HG03066 (cell line): ENCODE measurements at regions not wholly inside any gene's neighbourhood (a gene's known extent, or its start where the extent isn't known, plus 50 kb on each side); places are given as distances from the start of the nearest gene placed in this dataset.

Source experiments
- ATAC-seq: cut with Tn5 transposase; IDR thresholded peaks from one replicate; pipeline ENCODE4 v1.9.1; 2021; ENCODE audit warnings: low read depth; ENCODE audit not compliant: unreplicated experiment

- no peak for ATAC-seq
These were observed 761.3 kb downstream of the TSN start for GRCh38 chr2:122516775-122517174.

GRCh38 chr2:122519366-122519765 lies 763.9 kb downstream of the TSN start:
- no peak for ATAC-seq

- ATAC-seq, result no peak
These were observed 764.6 kb downstream of the TSN start for GRCh38 chr2:122519821-122520611.

- ATAC-seq, result no peak
These were observed 767.7 kb downstream of the TSN start for GRCh38 chr2:122523143-122523542.

- no peak for ATAC-seq
These were observed 768.5 kb downstream of the TSN start for GRCh38 chr2:122523981-122524380.

- no peak for ATAC-seq
These were observed 769.9 kb downstream of the TSN start for GRCh38 chr2:122525336-122525735.

GRCh38 chr2:122528061-122528460 lies 772.6 kb downstream of the TSN start:
- no peak for ATAC-seq

GRCh38 chr2:122528958-122529705 lies 773.7 kb downstream of the TSN start:
- ATAC-seq, result no peak

- ATAC-seq, result no peak
These were observed 775.4 kb downstream of the TSN start for GRCh38 chr2:122530814-122531213.

- ATAC-seq, result no peak
These were observed 776.0 kb downstream of the TSN start for GRCh38 chr2:122531290-122532071.

- ATAC-seq, result no peak
These were observed 776.6 kb downstream of the TSN start for GRCh38 chr2:122532072-122532344.

GRCh38 chr2:122532481-122532880 lies 777.0 kb downstream of the TSN start:
- ATAC-seq, result no peak

- no peak for ATAC-seq
These were observed 780.6 kb downstream of the TSN start for GRCh38 chr2:122535960-122536505.

- ATAC-seq, result no peak
These were observed 783.9 kb downstream of the TSN start for GRCh38 chr2:122539311-122539710.

GRCh38 chr2:122539920-122540319 lies 784.5 kb downstream of the TSN start:
- no peak for ATAC-seq

GRCh38 chr2:122542236-122542635 lies 786.8 kb downstream of the TSN start:
- ATAC-seq, result no peak

GRCh38 chr2:122542646-122543045 lies 787.2 kb downstream of the TSN start:
- no peak for ATAC-seq

GRCh38 chr2:122543815-122544214 lies 788.4 kb downstream of the TSN start:
- ATAC-seq, result no peak

- no peak for ATAC-seq
These were observed 790.4 kb downstream of the TSN start for GRCh38 chr2:122545821-122546220.

GRCh38 chr2:122562775-122563174 lies 807.3 kb downstream of the TSN start:
- no peak for ATAC-seq

GRCh38 chr2:122563781-122564180 lies 808.3 kb downstream of the TSN start:
- no peak for ATAC-seq
